ENCODE measurements at regions not wholly inside any gene's neighbourhood (a gene's known extent, or its start where the extent isn't known, plus 50 kb on each side); places are given as distances from the start of the nearest gene placed in this dataset.

GRCh38 chr5:109997161-109997560, 307.4 kb downstream of the MAN2A1 start:
- TF ChIP-seq CHD4 (IDR thresholded peaks at IDR 0.05; ENCODE audit: borderline replicate concordance) (no peak), CTCF (IDR thresholded peaks at IDR 0.05) (no peak), POLR2A (IDR thresholded peaks at IDR 0.05; ENCODE audit: low read length) (no peak), ESRRA (IDR thresholded peaks at IDR 0.05; ENCODE audit: borderline replicate concordance, low read length) (no peak), MYC (IDR thresholded peaks at IDR 0.05; ENCODE audit: borderline replicate concordance, low read length) (no peak), E2F6 (IDR thresholded peaks at IDR 0.05; ENCODE audit: borderline replicate concordance, low read depth) (no peak), RAD21 (conservative IDR thresholded peaks at IDR 0.05 in 1 of 2, IDR thresholded peaks at IDR 0.05 in 1 of 2) (no peak), JUNB (IDR thresholded peaks at IDR 0.05) (no peak), RCOR1 (IDR thresholded peaks at IDR 0.05; ENCODE audit: low read depth, low read length) (no peak), BHLHE40 (IDR thresholded peaks at IDR 0.05; ENCODE audit: low read depth, low read length) (no peak), HEYL (CRISPR knock-in tag; IDR thresholded peaks at IDR 0.05) (no peak), CEBPB (IDR thresholded peaks at IDR 0.05) (no peak), NFE2L2 (conservative IDR thresholded peaks at IDR 0.05; ENCODE audit: low read length) (no peak), HOXA7 (CRISPR knock-in tag; IDR thresholded peaks at IDR 0.05) (no peak)
